NCI-H146 treated with DMSO at 0.1 percent for 48 hours (cell line): ENCODE measurements at regions not wholly inside any gene's neighbourhood (a gene's known extent, or its start where the extent isn't known, plus 50 kb on each side); places are given as distances from the start of the nearest gene placed in this dataset.
"Not testable (repeated sequence)": the region's sequence is repeated elsewhere in the genome, so short reads cannot be mapped to it uniquely, and the experiment has no call there.

Experiments used
- DNase-seq: peaks from one replicate; lab custom pipeline; 2025; ENCODE audit not compliant: unreplicated experiment; lab: John Stamatoyannopoulos, UW

DNA sequence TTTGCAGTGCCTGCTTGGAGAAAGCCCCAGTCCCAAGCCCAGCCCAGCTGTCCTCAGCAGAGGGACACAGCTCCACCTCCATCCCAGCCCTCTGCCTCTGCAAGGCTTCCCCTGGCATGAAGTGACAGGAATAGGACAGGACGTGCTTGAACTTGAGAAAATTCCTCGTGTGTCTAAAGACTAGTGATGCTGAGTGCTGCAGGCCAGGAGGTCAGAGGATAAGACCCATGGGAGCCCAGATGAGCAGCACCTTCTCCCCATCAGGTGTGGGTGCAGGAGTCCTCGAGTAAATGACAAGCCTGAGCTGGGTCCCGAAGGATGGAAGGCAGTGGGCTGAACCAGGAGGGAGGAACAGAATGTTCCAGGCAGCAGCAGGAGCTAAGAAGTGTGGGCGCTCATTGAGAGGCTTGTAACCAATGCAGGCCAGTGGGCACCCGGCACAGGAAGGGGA is 67.8 kb upstream of the UXS1 start:
- no peak for DNase-seq

DNA sequence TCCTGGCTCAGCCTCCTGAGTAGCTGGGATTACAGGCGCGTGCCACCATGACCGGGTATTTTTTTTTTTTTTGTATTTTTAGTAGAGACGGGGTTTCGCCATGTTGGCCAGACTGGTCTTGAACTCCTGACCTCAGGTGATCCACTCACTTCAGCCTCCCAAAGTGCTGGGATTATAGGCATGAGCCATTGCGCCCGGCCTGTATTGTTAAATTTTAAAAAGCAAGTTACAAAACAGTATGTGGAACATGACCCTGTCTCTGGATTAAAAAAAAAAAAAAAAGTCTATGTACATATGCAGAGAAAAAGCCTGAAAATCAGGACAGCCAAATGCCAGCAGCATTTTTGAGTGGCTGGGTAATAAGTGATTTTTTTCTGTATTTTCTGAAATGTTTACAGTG is 64.8 kb upstream of the UXS1 start:
- not testable (repeated sequence) for DNase-seq

DNA sequence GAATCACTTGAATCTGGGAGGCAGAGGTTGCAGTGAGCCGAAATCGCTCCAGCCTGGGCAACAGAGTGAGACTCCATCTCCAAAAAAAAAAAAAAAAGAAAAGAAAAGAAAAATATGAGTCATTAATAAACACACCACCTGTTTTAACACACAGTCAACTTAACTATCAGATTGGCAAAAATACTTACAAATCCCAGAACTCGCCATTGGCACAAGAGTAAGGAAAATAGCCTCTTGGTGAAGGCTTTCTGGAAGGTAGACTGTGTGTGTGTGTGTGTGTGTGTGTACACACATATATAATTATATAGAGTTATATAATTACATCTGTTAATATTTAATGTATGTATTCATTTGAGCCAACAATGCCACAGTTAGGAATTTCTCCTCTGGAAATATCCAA is 63.7 kb upstream of the UXS1 start:
- no peak for DNase-seq

DNA sequence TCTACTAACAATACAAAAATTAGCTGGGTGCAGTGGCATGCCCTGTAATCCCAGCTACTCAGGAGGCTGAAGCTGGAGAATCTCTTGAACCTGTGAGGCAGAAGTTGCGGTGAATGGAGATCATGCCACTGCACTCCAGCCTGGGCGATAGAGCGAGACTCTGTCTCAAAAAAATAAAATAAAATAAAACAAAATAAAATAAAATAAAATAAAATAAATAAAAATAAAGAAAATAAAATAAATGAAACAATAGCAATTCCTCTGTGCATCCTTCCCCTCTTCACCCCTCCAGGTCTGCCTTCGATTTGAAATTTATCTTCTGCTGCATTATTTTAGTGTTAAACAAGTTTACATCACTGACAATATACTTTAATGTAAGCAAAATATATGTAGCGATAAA is 63.0 kb upstream of the UXS1 start:
- no peak for DNase-seq

DNA sequence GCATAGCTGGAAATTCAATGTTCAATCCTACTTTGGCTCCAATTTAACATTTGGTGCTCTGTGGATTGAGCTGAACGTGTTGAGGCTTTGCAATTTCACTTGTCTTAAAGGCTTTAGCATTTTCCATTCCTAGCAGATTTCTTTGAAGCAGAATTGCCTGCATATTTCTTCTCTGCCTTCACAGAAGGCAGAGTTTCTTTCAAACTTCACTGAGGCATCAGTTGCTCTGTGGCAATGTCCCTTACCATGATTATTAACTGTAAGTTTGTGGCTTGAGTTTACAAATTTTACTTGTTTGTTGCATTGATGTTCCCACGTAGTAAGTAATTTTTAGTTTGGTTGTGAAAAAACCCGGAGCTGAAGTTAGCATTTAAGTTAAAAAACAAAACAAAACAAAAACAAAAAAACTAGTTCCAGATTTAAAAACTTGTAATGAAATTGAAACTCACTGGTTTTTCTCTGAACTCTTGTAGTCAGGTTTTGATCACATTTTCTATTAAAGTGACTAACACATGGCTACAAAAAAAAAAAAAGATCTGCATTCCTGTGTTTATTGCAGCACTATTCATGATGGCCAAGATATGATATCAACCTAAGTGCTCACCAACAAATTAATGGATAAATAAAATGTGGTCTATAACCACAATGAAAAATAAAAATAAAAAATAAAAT is 55.2 kb upstream of the UXS1 start:
- not testable (repeated sequence) for DNase-seq

DNA sequence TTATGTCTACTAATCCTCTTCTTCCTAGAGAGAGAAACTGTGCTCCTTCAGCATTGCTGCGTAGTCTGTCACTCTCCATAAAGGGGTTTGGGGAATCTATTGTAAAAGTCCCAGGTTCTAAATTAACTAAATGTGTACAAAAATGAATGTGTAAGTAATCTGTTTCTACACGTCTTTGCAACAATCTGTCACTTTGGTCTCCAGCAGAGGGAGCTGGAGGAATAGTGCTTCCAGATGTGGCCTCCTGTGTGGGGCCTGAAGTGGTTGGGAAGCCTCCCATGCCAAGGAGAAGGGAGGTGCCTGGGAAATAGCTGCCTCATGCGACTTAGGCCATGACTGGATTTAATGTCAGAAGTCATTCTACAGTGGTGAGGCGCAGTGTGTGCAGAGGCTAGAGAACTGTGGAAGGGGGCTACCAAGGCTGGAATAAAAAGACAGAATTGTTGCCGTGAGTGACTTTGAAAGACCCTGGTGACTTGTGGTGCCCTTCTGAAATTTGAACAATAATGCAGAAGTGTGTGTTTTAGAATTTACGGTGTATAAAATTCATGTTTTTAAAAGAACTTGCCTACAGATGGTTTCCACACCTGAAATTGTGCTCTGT is 54.5 kb upstream of the UXS1 start:
- not testable (repeated sequence) for DNase-seq
